Omental fat pad (tissue), 3 donors: ENCODE measurements at regions not wholly inside any gene's neighbourhood (a gene's known extent, or its start where the extent isn't known, plus 50 kb on each side); places are given as distances from the start of the nearest gene placed in this dataset.

Source experiments
- ATAC-seq: fragments of 150-250 bp; one replicate; pipeline ENCODE4 v1.9.1; 2016; ENCODE audit warnings: mild to moderate bottlenecking, moderate library complexity; ENCODE audit not compliant: low FRiP score
- DNase-seq: peaks from one replicate; pipeline ENCODE4 v3.0.0-alpha.2; 2019; ENCODE audit warnings: low spot score
- CTCF ChIP-seq, 3 donors: fragments of 450-650 bp; IDR thresholded peaks; one replicate each; pipeline ENCODE4 v1.5.1; 2016 to 2017; ENCODE audit warnings: antibody characterized with exemption in 3 of 3, mild to moderate bottlenecking in 3 of 3, moderate library complexity in 2 of 3

- ATAC-seq (no peak), DNase-seq (no peak)
- no peak for TF ChIP-seq CTCF (IDR thresholded peaks at IDR 0.05)
Observed at GRCh38 chr20:6940876-6941275, 173.4 kb downstream of the BMP2 start.

- DNase-seq (no peak), ATAC-seq (no peak)
- no peak for TF ChIP-seq CTCF (IDR thresholded peaks at IDR 0.05)
Observed at GRCh38 chr20:6941571-6941970, 174.1 kb downstream of the BMP2 start.

- DNase-seq (no peak), ATAC-seq (no peak)
- TF ChIP-seq CTCF (IDR thresholded peaks at IDR 0.05) = no peak
Observed at GRCh38 chr20:6942266-6942665, 174.8 kb downstream of the BMP2 start.

- TF ChIP-seq CTCF (IDR thresholded peaks at IDR 0.05) = no peak
- ATAC-seq = no peak
Observed at GRCh38 chr20:6944292-6944691, 176.8 kb downstream of the BMP2 start.

GRCh38 chr20:6953611-6954010, 186.1 kb downstream of the BMP2 start:
- DNase-seq = no peak
- ATAC-seq = no peak
- TF ChIP-seq CTCF (IDR thresholded peaks at IDR 0.05) = no peak

More at GRCh38 chr20:6944292-6944691, 176.8 kb downstream of the BMP2 start:
- no peak for DNase-seq

GRCh38 chr20:6954219-6954618, 186.7 kb downstream of the BMP2 start:
- no peak for DNase-seq
- no peak for ATAC-seq
- TF ChIP-seq CTCF (IDR thresholded peaks at IDR 0.05) = no peak

GRCh38 chr20:6956056-6956455, 188.6 kb downstream of the BMP2 start:
- TF ChIP-seq CTCF (IDR thresholded peaks at IDR 0.05) = no peak
- no peak for DNase-seq
- no peak for ATAC-seq
